8988T (cell line): ENCODE measurements at regions not wholly inside any gene's neighbourhood (a gene's known extent, or its start where the extent isn't known, plus 50 kb on each side); places are given as distances from the start of the nearest gene placed in this dataset.
"Not testable (repeated sequence)": the region's sequence is repeated elsewhere in the genome, so short reads cannot be mapped to it uniquely, and the experiment has no call there.

Source experiments
- DNase-seq: peaks from one replicate; pipeline ENCODE4 v3.0.0; 2011

DNA sequence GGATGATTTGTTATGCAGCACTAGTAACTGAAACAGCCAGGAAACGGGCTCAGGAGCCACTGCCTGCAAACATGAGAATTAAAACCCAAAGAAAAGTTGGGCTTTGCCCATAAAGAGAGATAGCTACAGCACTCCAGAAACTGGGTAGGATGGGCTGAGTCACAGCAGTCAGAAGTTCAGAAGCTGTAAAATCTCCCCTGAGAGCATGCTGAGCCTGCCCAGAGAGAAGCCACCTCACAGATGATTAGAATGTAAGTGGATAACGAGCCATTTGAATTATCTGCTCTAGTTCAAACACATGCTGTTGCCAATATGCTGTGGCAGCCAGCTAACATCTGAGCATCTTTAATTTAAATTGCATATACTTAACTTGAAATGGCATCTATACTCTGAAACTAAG lies 388.1 kb upstream of the ACVR2A start:
- DNase-seq: no peak

DNA sequence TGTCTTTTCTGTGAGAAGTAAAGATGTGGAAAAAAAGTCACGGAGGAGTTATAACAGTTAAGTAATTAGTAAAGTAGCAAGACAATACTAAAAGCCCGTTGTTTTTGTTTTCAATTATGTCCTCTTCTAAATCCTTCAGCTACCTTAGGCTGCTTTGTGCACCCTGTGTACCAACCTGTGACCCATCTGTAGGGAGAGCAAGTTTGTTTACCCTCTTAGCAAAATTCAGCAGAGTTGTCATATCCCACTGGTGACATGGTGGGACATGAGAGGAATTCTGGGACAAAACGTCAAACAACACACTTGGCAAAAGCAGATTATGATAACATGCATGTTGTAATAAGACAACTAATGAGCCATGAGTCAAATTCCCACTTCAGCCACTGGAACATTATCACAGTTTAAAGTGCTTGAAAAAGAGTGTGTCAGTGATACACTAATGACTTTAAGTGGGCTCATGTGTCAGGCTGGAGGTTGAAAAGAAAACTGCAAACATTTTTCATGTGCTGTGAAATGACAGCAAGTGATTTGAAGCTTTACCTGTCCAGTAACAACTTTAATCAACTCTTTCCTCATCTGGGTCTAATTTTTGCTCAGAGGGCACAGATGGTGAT lies 392.8 kb upstream of the ACVR2A start:
- no peak for DNase-seq

GRCh38 chr2:147450661-147451510 lies 393.9 kb upstream of the ACVR2A start:
- DNase-seq: no peak

GRCh38 chr2:147449323-147449991 lies 395.4 kb upstream of the ACVR2A start:
- DNase-seq: no peak

GRCh38 chr2:147442816-147443215 lies 402.0 kb upstream of the ACVR2A start:
- no peak for DNase-seq

GRCh38 chr2:147441182-147441581 lies 403.6 kb upstream of the ACVR2A start:
- DNase-seq: no peak

- DNase-seq: no peak
Observed at GRCh38 chr2:147440734-147441133, 404.1 kb upstream of the ACVR2A start.

- no peak for DNase-seq
Observed at GRCh38 chr2:147439986-147440385, 404.8 kb upstream of the ACVR2A start.

GRCh38 chr2:147438882-147439281 lies 405.9 kb upstream of the ACVR2A start:
- DNase-seq: no peak

GRCh38 chr2:147433822-147434221 lies 411.0 kb upstream of the ACVR2A start:
- no peak for DNase-seq

DNA sequence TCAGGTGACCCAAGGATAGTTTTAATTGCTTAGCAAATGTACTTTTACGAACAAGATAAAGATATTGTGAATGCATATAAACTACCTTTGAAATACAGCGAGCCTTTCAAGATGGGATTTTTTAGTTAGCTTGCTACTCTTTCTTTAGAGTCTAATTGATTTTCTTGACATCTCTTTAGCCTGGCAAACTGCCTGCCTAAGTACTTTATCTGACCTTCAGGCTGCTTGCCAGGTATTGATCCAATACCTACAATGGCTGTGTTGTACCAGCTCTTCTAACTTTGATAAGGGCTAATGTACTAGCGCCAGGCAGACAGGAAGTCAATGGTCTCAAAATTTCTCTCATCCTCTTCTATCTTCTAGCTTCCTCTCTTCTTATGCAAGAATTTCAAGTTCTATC lies 414.4 kb upstream of the ACVR2A start:
- no peak for DNase-seq

DNA sequence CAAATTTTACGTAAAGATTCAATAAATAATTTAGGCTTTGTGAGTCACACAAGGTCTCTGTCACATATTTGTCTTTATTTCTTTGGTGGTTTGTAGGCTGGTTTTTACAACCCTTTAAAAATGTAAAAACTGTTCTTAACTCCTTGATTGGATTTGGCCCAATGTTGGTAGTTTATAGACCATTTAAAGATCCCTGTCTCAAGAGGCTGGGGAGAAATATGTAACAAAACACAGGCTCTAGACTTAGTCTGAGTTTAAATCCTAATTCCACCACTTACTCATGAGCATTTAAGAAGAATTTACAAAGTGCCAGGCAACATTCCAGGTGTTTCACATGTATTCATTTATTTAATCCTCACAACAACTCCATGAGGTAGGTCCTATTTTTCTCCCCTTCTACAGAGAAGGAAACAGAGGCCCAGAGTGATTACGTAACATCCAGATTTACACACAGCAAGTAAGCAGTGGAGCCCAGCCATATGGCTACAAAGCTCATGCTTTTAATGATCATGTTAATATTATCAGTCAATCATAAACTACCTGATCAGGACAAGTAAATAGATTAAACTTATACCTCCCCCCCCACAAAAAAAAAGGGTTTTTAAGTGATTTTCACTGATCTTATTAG lies 416.6 kb upstream of the ACVR2A start:
- no peak for DNase-seq

GRCh38 chr2:147425437-147426029 lies 419.3 kb upstream of the ACVR2A start:
- DNase-seq: no peak

DNA sequence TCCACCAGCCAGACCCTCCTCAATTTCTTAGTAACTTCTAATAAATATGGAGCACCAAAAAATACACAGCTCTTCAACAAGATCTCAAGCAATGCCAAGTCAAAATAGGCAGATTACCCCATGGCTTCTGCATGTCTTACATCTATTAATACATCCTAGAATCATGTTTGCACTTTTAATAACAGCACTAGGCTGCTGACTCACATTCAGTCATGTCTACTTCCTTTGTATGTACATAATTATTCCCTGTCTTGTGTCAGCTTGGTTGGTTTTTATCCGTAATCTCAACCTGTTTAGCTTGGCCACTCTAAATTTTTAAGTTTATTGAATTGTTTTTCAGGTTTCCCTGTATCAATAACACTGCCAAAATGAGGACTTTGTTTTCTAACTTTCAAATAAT lies 420.1 kb upstream of the ACVR2A start:
- no peak for DNase-seq

DNA sequence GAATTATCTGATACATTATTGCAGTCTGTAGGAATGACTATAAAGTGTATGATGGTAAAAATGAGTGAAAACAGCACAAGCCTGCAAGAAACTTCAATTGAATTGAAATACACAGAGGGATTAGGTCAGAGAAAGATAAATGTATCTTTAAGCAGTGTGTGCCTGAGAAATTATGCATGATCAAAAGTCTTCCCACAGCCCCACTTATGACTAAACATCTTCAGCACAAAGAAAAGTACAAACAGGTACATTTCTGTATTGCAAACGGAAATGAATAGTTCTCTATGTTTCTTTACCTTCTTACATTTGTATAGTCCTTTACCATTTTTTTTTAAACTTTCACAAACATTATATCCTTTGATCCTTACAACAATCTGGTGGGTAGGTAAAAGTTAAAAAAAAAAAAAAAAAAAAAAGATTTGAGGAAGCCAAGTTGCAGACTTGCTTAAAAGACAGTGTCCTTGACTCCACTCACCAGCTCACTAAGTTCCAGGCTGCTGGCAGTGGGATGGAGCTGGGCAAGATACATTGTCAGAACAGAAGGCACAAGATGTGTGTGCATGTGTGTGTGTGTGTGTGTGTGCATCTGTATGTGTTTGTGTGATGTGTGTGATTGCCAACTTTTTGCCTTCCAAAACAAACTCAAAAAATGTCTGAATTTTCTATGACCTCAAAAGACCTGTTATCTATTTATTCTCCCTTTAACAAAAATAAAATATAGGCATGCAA lies 423.7 kb upstream of the ACVR2A start:
- DNase-seq: no peak

DNA sequence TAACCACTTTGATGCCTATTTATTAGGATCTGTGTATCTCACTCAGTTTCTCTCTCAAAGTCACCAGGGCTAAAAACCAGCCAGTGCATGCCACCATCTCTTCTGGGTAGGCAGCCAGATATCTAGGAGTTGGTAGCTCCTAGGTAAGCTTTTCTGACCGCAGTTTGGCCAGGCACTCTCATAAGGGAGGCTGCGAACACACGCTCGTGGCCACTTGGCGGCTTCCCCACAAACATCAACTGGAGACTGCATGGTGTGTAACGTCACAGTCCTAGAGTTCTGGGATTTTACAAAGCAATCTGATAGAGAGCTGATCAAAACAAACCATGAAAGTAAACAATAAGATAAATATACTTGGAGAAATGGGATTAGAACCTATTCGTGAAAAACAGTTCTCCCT lies 424.3 kb upstream of the ACVR2A start:
- DNase-seq: no peak

DNA sequence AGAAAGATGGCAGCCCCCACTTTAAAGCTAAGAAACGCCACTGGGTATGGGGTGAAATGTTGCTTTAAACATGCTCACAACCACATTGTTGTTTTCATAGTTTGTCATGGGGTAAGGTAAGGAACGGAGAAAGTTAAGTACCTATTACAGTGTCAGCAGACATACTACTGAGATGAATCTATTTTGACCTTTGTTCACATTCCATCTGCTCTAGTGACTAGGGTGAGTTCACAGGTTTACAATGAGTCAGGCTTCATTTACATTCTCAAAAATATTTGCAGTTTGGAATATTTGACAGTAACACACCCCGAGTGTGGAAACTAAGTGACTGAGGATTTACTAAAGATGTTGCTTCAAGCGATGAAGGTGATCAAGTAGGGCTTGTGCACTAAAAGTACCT lies 428.7 kb upstream of the ACVR2A start:
- no peak for DNase-seq

GRCh38 chr2:147414656-147415055 lies 430.2 kb upstream of the ACVR2A start:
- DNase-seq: not testable (repeated sequence)

GRCh38 chr2:147408357-147408756 lies 436.5 kb upstream of the ACVR2A start:
- no peak for DNase-seq

- DNase-seq: no peak
Observed at GRCh38 chr2:147405651-147406050, 439.2 kb upstream of the ACVR2A start.

- no peak for DNase-seq
Observed at GRCh38 chr2:147398996-147399395, 445.8 kb upstream of the ACVR2A start.

DNA sequence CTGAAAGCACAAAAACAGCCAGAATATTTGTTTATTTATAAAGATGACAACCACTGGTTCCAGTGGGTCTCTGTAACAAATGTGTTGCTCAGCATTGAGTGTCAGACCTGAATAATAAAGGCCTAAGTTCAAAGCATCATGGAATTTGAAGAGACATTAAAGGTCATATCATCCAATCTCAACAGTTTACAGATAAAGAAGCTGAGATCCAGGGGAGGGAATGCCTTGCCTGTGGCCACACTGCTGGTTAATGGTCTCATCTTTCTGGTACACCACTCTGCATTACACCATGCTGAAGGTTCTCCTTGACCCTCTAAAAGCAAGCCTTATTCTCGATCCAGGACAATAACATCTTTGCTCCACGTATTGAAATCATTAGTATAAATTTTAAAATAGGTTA lies 446.5 kb upstream of the ACVR2A start:
- DNase-seq: no peak

GRCh38 chr2:147396890-147397289 lies 447.9 kb upstream of the ACVR2A start:
- DNase-seq: no peak
